HUES48 (cell line): ENCODE measurements at regions not wholly inside any gene's neighbourhood (a gene's known extent, or its start where the extent isn't known, plus 50 kb on each side); places are given as distances from the start of the nearest gene placed in this dataset.

ENCODE experiments used
- H3K27ac ChIP-seq: one replicate; pipeline ENCODE4 v1.7.0; 2013; ENCODE audit warnings: low read depth, low read length, inconsistent platforms
- H3K27me3 ChIP-seq: 2 replicates; pipeline ENCODE4 v1.6.1; 2013; ENCODE audit warnings: mild to moderate bottlenecking, low read length; ENCODE audit not compliant: control insufficient read depth, insufficient read depth
- H3K36me3 ChIP-seq: 2 replicates; pipeline ENCODE4 v1.6.1; 2013; ENCODE audit warnings: low read length; ENCODE audit not compliant: control insufficient read depth, insufficient read depth
- H3K4me1 ChIP-seq: 2 replicates; pipeline ENCODE4 v1.6.1; 2013; ENCODE audit warnings: mild to moderate bottlenecking, low read length; ENCODE audit not compliant: control insufficient read depth, insufficient read depth
- H3K4me3 ChIP-seq: 2 replicates; pipeline ENCODE4 v1.5.1; 2013; ENCODE audit warnings: mild to moderate bottlenecking, low read depth, low read length
- H3K9ac ChIP-seq: 2 replicates; pipeline ENCODE4 v1.6.1; 2013; ENCODE audit warnings: mild to moderate bottlenecking, low read depth, low read length, moderate library complexity
- H3K9me3 ChIP-seq: 2 replicates; pipeline ENCODE4 v1.6.1; 2013; ENCODE audit warnings: low read length; ENCODE audit not compliant: control insufficient read depth, insufficient read depth

- Histone ChIP-seq H3K36me3 (no peaks in the 10 kb centered on the region), H3K4me1 (peaks cover 14% of the 10 kb centered on the region), H3K27ac (no peak overlapping the region), H3K9me3 (no peaks in the 10 kb centered on the region), H3K27me3 (no peaks in the 10 kb centered on the region), H3K4me3 (no peak overlapping the region), H3K9ac (no peak overlapping the region)
These were observed 146.5 kb downstream of the SYK start for GRCh38 chr9:90948156-90948555.

GRCh38 chr9:90950600-90950999 is 149.0 kb downstream of the SYK start:
- Histone ChIP-seq H3K4me1 (peaks cover 20% of the 10 kb centered on the region), H3K36me3 (no peaks in the 10 kb centered on the region), H3K9ac (no peak overlapping the region), H3K4me3 (no peak overlapping the region), H3K27me3 (no peaks in the 10 kb centered on the region), H3K9me3 (no peaks in the 10 kb centered on the region), H3K27ac (no peak overlapping the region)

GRCh38 chr9:90953200-90953599 is 151.6 kb downstream of the SYK start:
- H3K9me3 ChIP-seq, result no peaks in the 10 kb centered on the region

GRCh38 chr9:90953805-90954204 is 152.2 kb downstream of the SYK start:
- Histone ChIP-seq H3K27ac (no peak overlapping the region), H3K9me3 (no peaks in the 10 kb centered on the region), H3K27me3 (no peaks in the 10 kb centered on the region), H3K4me1 (peaks cover 20% of the 10 kb centered on the region), H3K4me3 (no peak overlapping the region), H3K36me3 (no peaks in the 10 kb centered on the region), H3K9ac (no peak overlapping the region)

More at GRCh38 chr9:90953200-90953599, 151.6 kb downstream of the SYK start:
- H3K27ac ChIP-seq, result no peak overlapping the region
- H3K4me3 ChIP-seq, result no peak overlapping the region
- H3K9ac ChIP-seq, result no peak overlapping the region
- no peaks in the 10 kb centered on the region for H3K36me3 ChIP-seq
- H3K4me1 ChIP-seq, result peaks cover 20% of the 10 kb centered on the region
- no peaks in the 10 kb centered on the region for H3K27me3 ChIP-seq

- Histone ChIP-seq H3K4me1 (peaks cover 10% of the 10 kb centered on the region), H3K27ac (no peak overlapping the region), H3K4me3 (no peak overlapping the region), H3K9ac (no peak overlapping the region), H3K27me3 (no peaks in the 10 kb centered on the region), H3K9me3 (no peaks in the 10 kb centered on the region), H3K36me3 (no peaks in the 10 kb centered on the region)
These were observed 154.6 kb downstream of the SYK start for GRCh38 chr9:90956026-90956810.

GRCh38 chr9:90958328-90958727 is 156.7 kb downstream of the SYK start:
- Histone ChIP-seq H3K4me1 (peaks cover 5% of the 10 kb centered on the region), H3K4me3 (no peak overlapping the region), H3K27ac (no peak overlapping the region), H3K9me3 (no peaks in the 10 kb centered on the region), H3K9ac (no peak overlapping the region), H3K36me3 (no peaks in the 10 kb centered on the region), H3K27me3 (no peaks in the 10 kb centered on the region)

GRCh38 chr9:90960941-90961340 is 159.3 kb downstream of the SYK start:
- H3K27me3 ChIP-seq, result no peaks in the 10 kb centered on the region
- no peak overlapping the region for H3K4me3 ChIP-seq
- H3K9me3 ChIP-seq, result no peaks in the 10 kb centered on the region
- no peak overlapping the region for H3K27ac ChIP-seq
- H3K4me1 ChIP-seq, result peaks cover 14% of the 10 kb centered on the region
- H3K36me3 ChIP-seq, result no peaks in the 10 kb centered on the region
- H3K9ac ChIP-seq, result no peak overlapping the region

- no peaks in the 10 kb centered on the region for H3K9me3 ChIP-seq
- H3K36me3 ChIP-seq, result no peaks in the 10 kb centered on the region
- H3K27ac ChIP-seq, result no peak overlapping the region
- H3K27me3 ChIP-seq, result no peaks in the 10 kb centered on the region
- H3K4me3 ChIP-seq, result no peak overlapping the region
- H3K4me1 ChIP-seq, result peaks cover 16% of the 10 kb centered on the region
- no peak overlapping the region for H3K9ac ChIP-seq
These were observed 159.8 kb downstream of the SYK start for GRCh38 chr9:90961375-90961774.

GRCh38 chr9:90964101-90965020 is 162.7 kb downstream of the SYK start:
- Histone ChIP-seq H3K4me1 (peaks cover 36% of the 10 kb centered on the region), H3K27ac (peak overlapping the region; percentile 30), H3K36me3 (no peaks in the 10 kb centered on the region), H3K4me3 (no peak overlapping the region), H3K9me3 (no peaks in the 10 kb centered on the region), H3K27me3 (no peaks in the 10 kb centered on the region), H3K9ac (no peak overlapping the region)

GRCh38 chr9:90965226-90966030 is 163.8 kb downstream of the SYK start:
- Histone ChIP-seq H3K9ac (no peak overlapping the region), H3K27ac (peak overlapping the region; percentile 30), H3K4me3 (no peak overlapping the region), H3K27me3 (no peaks in the 10 kb centered on the region), H3K4me1 (peaks cover 36% of the 10 kb centered on the region), H3K36me3 (no peaks in the 10 kb centered on the region), H3K9me3 (no peaks in the 10 kb centered on the region)
